Endothelial cell of umbilical vein (primary cell): ENCODE measurements at regions not wholly inside any gene's neighbourhood (a gene's known extent, or its start where the extent isn't known, plus 50 kb on each side); places are given as distances from the start of the nearest gene placed in this dataset.

ENCODE experiments used
- BruUV-seq: library from RNA; stranded (reverse); fragments of 400-500 nt; replicated peaks from 2 replicates; lab custom pipeline; 2021; lab: Mats Ljungman, UMichigan
- CTCF ChIA-PET: fragments of 300-600, 350-600 bp; sonication (Branson Sonifier 250); formaldehyde crosslinking; loops from one replicate; lab custom pipeline; 2021; ENCODE audit warnings: antibody characterized with exemption, inconsistent platforms; lab: Charles Lee
- POLR2A ChIA-PET: fragments of 300-600, 350-600 bp; sonication (Branson Sonifier 250); formaldehyde crosslinking; loops from one replicate; lab custom pipeline; 2021; ENCODE audit warnings: antibody characterized with exemption, inconsistent platforms; lab: Charles Lee
- DNase-seq: peaks from one replicate; pipeline ENCODE4 v3.0.0-alpha.2; 2011; ENCODE audit warnings: low read depth, low spot score
- FAIRE-seq: peaks from 2 replicates; lab custom pipeline; 2011; peaks lifted over from hg19 to GRCh38; lab: Jason Lieb, UNC
- H2AFZ ChIP-seq: 2 replicates; pipeline ENCODE4 v1.6.0; 2012; ENCODE audit warnings: low read depth, low read length, control low read depth, inconsistent platforms
- H3K27ac ChIP-seq: 2 replicates; pipeline ENCODE4 v1.5.1; 2011; ENCODE audit warnings: low read depth, mild to moderate bottlenecking, control low read depth, low read length, moderate library complexity; ENCODE audit not compliant: insufficient read depth
- H3K27me3 ChIP-seq, 2 experiments: 2 replicates each; pipeline versions ENCODE4 v1.6.0 to v1.6.1; 2011; ENCODE audit warnings: low read length in 2 of 2, mixed read lengths in 1 of 2; ENCODE audit not compliant: control insufficient read depth in 2 of 2, insufficient read depth in 2 of 2
- H3K36me3 ChIP-seq, 2 experiments: 2 replicates in 1 of 2; 3 replicates in 1 of 2; pipeline ENCODE4 v1.5.1; 2011; ENCODE audit warnings: low read length in 2 of 2, mild to moderate bottlenecking in 1 of 2, moderate library complexity in 1 of 2; ENCODE audit not compliant: control insufficient read depth in 2 of 2, insufficient read depth in 2 of 2; ENCODE audit errors: extremely low read depth in 1 of 2
- H3K4me1 ChIP-seq: 3 replicates; pipeline ENCODE4 v1.5.1; 2011; ENCODE audit warnings: mild to moderate bottlenecking, low read length; ENCODE audit not compliant: control insufficient read depth, insufficient read depth; ENCODE audit errors: extremely low read depth
- H3K4me2 ChIP-seq: 2 replicates; pipeline ENCODE4 v1.6.1; 2011; ENCODE audit warnings: low read length, control low read depth, mixed read lengths; ENCODE audit not compliant: insufficient read depth
- H3K4me3 ChIP-seq, 3 experiments: fragments of 200-600 bp in 1 of 3; sonication (generic), shearing (Covaris generic) in 1 of 3; replicated peaks in 1 of 3; 2 replicates each; pipeline ENCODE4 v1.5.1; 2011 to 2016; ENCODE audit warnings: control low read depth in 3 of 3, low read length in 3 of 3, mild to moderate bottlenecking in 2 of 3, inconsistent platforms in 1 of 3, low read depth in 1 of 3, moderate library complexity in 1 of 3; ENCODE audit not compliant: insufficient read depth in 1 of 3
- H3K79me2 ChIP-seq: 2 replicates; pipeline ENCODE4 v1.6.0; 2012; ENCODE audit warnings: low read length, inconsistent platforms; ENCODE audit not compliant: control insufficient read depth, insufficient read depth
- H3K9ac ChIP-seq: replicated peaks from 2 replicates; pipeline ENCODE3; 2011; ENCODE audit warnings: low read length, control low read depth; ENCODE audit not compliant: insufficient read depth; ENCODE audit errors: extremely low read depth
- H3K9me1 ChIP-seq: replicated peaks from 3 replicates; pipeline ENCODE4 v1.6.0; 2011; ENCODE audit warnings: mild to moderate bottlenecking, low read length; ENCODE audit not compliant: control insufficient read depth, insufficient read depth; ENCODE audit errors: extremely low read depth
- H3K9me3 ChIP-seq: replicated peaks from 2 replicates; pipeline ENCODE4 v1.5.1; 2012; ENCODE audit warnings: low read length, inconsistent platforms; ENCODE audit not compliant: control insufficient read depth, insufficient read depth
- H4K20me1 ChIP-seq: replicated peaks from 2 replicates; pipeline ENCODE3; 2011; ENCODE audit warnings: mild to moderate bottlenecking, low read length; ENCODE audit not compliant: control insufficient read depth, insufficient read depth; ENCODE audit errors: extremely low read depth
- EZH2 ChIP-seq: IDR thresholded peaks from 2 replicates; pipeline ENCODE4 v1.6.1; 2012; ENCODE audit warnings: borderline replicate concordance, low read depth, mild to moderate bottlenecking, moderate library complexity, low read length, inconsistent platforms; ENCODE audit not compliant: severe bottlenecking
- FOS ChIP-seq: IDR thresholded peaks from 2 replicates; pipeline ENCODE4 v1.6.1; 2011; ENCODE audit warnings: mild to moderate bottlenecking, low read length, moderate library complexity, borderline replicate concordance; ENCODE audit not compliant: insufficient read depth
- GATA2 ChIP-seq: IDR thresholded peaks from 2 replicates; pipeline ENCODE4 v1.7.0; 2011; ENCODE audit warnings: low read depth, mild to moderate bottlenecking, moderate library complexity, mixed read lengths, low read length; ENCODE audit not compliant: insufficient read length, insufficient read depth
- JUN ChIP-seq: IDR thresholded peaks from 2 replicates; pipeline ENCODE4 v1.6.1; 2011; ENCODE audit warnings: borderline replicate concordance, low read depth; ENCODE audit not compliant: insufficient read length, insufficient read depth
- MAX ChIP-seq: IDR thresholded peaks from 2 replicates; pipeline ENCODE4 v1.6.1; 2011; ENCODE audit not compliant: insufficient read depth, insufficient read length
- MYC ChIP-seq: IDR thresholded peaks from one replicate; pipeline ENCODE4 v1.6.1; 2011; ENCODE audit warnings: mild to moderate bottlenecking, low read depth, low read length
- POLR2A ChIP-seq: IDR thresholded peaks from 2 replicates; pipeline ENCODE4 v1.6.1; 2012; ENCODE audit warnings: low read depth, mild to moderate bottlenecking, control low read depth, low read length
- POLR2AphosphoS5 ChIP-seq: IDR thresholded peaks from 2 replicates; pipeline ENCODE4 v1.6.1; 2012; ENCODE audit warnings: low read depth, mild to moderate bottlenecking, control low read depth, low read length, moderate library complexity; ENCODE audit not compliant: insufficient read depth
- dilution Hi-C: fragments of 300-500 bp; cut with MboI; formaldehyde crosslinking; loops from one replicate; pipeline ENCODE4 v1.15.0; 2019; ENCODE audit warnings: low sequenced_read_pairs; ENCODE audit not compliant: extremely low pct_ligation_motif_present
- intact Hi-C: fragments of 100-400 bp; cut with micrococcal nuclease; formaldehyde crosslinking; loops from one replicate; pipeline ENCODE4 v1.10.0; 2022
- TF ChIP-seq, protein P1 (sequence below), 2 donors: IDR thresholded peaks; 1 replicate in 1 of 2; 2 replicates in 1 of 2; pipeline ENCODE4 v1.5.1; 2011; ENCODE audit warnings: low read length in 2 of 2, mild to moderate bottlenecking in 2 of 2, moderate library complexity in 2 of 2, control low read depth in 1 of 2, inconsistent platforms in 1 of 2, low read depth in 1 of 2; ENCODE audit not compliant: insufficient read depth in 1 of 2; ENCODE audit errors: extremely low read depth in 1 of 2

DNA sequence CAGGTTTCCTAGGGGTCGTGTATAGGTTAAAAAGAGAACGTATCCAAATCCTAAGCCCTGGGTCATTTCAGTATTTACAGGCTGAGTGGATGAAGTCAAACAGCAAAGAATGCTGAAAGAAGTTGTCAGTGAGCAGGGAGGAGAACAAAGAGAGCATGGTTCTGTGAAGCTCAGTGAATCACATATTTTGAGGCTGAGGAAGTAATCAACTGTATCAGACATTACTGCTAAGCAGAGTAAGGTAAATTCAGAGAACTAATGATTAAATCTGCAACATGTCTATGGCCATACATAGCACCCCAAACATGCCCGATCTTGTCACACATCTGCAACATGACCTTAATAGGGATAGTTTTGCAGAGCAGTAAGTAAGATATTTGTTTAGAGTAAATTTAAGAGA is 1130.3 kb downstream of the RAPGEF2 start:
- Histone ChIP-seq H3K9me3 (no peaks in the 10 kb centered on the region), H2AFZ (no peak overlapping the region), H3K27ac (no peak overlapping the region), H3K4me1 (no peaks in the 10 kb centered on the region), H3K79me2 (no peaks in the 10 kb centered on the region), H3K9ac (no peak overlapping the region), H4K20me1 (no peaks in the 10 kb centered on the region), H3K4me3 (no peak overlapping the region), H3K36me3 (no peaks in the 10 kb centered on the region), H3K4me2 (no peak overlapping the region), H3K27me3 (no peaks in the 10 kb centered on the region), H3K9me1 (no peaks in the 10 kb centered on the region)
- ChIA-PET POLR2A (no interaction called here), CTCF (no interaction called here)
- FAIRE-seq (no peak), DNase-seq (no peak)
- dilution Hi-C loops: no loop called here
- TF ChIP-seq POLR2A (no peak), MYC (no peak), GATA2 (no peak), JUN (no peak), MAX (no peak), EZH2 (no peak), FOS (no peak), POLR2AphosphoS5 (no peak)
- TF ChIP-seq, protein P1, sequence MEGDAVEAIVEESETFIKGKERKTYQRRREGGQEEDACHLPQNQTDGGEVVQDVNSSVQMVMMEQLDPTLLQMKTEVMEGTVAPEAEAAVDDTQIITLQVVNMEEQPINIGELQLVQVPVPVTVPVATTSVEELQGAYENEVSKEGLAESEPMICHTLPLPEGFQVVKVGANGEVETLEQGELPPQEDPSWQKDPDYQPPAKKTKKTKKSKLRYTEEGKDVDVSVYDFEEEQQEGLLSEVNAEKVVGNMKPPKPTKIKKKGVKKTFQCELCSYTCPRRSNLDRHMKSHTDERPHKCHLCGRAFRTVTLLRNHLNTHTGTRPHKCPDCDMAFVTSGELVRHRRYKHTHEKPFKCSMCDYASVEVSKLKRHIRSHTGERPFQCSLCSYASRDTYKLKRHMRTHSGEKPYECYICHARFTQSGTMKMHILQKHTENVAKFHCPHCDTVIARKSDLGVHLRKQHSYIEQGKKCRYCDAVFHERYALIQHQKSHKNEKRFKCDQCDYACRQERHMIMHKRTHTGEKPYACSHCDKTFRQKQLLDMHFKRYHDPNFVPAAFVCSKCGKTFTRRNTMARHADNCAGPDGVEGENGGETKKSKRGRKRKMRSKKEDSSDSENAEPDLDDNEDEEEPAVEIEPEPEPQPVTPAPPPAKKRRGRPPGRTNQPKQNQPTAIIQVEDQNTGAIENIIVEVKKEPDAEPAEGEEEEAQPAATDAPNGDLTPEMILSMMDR (IDR thresholded peaks at IDR 0.05; ENCODE audit: extremely low read depth in 1 of 2, insufficient read depth in 1 of 2, low read depth in 1 of 2, low read length in 2 of 2): no peak
- intact Hi-C loops: no loop called here
- BruUV-seq: no TSS peak
